Breast epithelium (tissue), 3 donors: ENCODE measurements at regions not wholly inside any gene's neighbourhood (a gene's known extent, or its start where the extent isn't known, plus 50 kb on each side); places are given as distances from the start of the nearest gene placed in this dataset.

ENCODE experiments used
- CTCF ChIP-seq, 3 donors: fragments of 450-650 bp; IDR thresholded peaks; one replicate each; pipeline ENCODE4 v1.5.1; 2016 to 2017; ENCODE audit warnings: antibody characterized with exemption in 3 of 3, mild to moderate bottlenecking in 3 of 3, moderate library complexity in 3 of 3
- POLR2AphosphoS5 ChIP-seq, 3 donors: sonication (generic); formaldehyde crosslinking; IDR thresholded peaks; one replicate each; pipeline ENCODE4 v1.6.1; 2017; ENCODE audit warnings: antibody characterized with exemption in 3 of 3

GRCh38 chr14:28303248-28303647, 463.3 kb upstream of the FOXG1 start:
- TF ChIP-seq CTCF (IDR thresholded peaks at IDR 0.05) (no peak), POLR2AphosphoS5 (IDR thresholded peaks at IDR 0.05) (no peak)
